GM12865 (cell line): ENCODE measurements at regions not wholly inside any gene's neighbourhood (a gene's known extent, or its start where the extent isn't known, plus 50 kb on each side); places are given as distances from the start of the nearest gene placed in this dataset.

Experiments
- DNase-seq: peaks from one replicate; pipeline ENCODE4 v3.0.0; 2010; ENCODE audit warnings: low read depth
- H3K4me3 ChIP-seq: 2 replicates; pipeline ENCODE4 v1.5.1; 2011; ENCODE audit warnings: mild to moderate bottlenecking, low read depth, low read length, control low read depth
- TF ChIP-seq, protein P1 (sequence below): IDR thresholded peaks from 2 replicates; pipeline ENCODE4 v1.5.1; 2011; ENCODE audit warnings: low read length, control low read depth, low read depth, inconsistent platforms; ENCODE audit not compliant: insufficient read depth; ENCODE audit errors: missing control alignments

DNA sequence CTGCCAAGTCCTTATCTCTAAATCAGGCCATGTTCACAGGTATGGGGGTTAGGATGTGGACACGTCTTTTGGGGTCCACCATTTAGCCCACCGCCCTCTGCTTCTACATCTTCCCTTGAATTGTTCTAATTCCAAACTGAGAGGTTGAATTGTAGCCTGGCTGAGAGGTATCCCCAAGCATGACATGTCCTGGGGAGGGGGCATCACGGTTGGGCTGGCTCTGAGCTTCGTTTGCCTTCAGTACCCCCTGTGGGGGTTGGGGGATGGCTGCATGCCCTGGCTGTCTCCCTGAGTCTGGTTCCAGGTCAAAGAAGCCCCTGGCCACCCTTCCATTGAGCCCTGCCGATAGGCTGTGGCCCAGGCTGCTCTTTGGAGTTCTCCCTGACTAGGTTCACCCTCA, 204.6 kb downstream of the GLRX3 start:
- H3K4me3 ChIP-seq: no peak overlapping the region
- DNase-seq: no peak
- TF ChIP-seq, protein P1, sequence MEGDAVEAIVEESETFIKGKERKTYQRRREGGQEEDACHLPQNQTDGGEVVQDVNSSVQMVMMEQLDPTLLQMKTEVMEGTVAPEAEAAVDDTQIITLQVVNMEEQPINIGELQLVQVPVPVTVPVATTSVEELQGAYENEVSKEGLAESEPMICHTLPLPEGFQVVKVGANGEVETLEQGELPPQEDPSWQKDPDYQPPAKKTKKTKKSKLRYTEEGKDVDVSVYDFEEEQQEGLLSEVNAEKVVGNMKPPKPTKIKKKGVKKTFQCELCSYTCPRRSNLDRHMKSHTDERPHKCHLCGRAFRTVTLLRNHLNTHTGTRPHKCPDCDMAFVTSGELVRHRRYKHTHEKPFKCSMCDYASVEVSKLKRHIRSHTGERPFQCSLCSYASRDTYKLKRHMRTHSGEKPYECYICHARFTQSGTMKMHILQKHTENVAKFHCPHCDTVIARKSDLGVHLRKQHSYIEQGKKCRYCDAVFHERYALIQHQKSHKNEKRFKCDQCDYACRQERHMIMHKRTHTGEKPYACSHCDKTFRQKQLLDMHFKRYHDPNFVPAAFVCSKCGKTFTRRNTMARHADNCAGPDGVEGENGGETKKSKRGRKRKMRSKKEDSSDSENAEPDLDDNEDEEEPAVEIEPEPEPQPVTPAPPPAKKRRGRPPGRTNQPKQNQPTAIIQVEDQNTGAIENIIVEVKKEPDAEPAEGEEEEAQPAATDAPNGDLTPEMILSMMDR: no peak

DNA sequence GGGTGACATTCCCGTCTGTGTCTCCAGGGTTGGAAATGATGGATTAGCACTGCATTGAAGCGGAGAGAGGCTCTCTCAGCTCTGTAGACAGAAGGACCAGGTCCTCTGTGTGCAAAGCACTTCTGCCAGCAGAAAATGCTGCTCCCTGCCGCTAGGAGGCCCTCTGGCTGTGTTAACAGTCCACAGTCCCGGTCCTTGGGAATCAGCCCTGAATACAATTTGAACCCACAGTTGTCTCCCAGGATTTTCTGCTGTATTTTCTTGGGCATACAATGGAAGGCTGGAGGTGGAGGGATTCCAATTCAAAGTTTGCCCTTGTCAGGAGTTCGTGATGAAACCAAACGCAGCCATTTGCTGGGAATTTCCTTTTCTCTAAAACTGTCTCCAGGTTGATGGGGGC, 205.2 kb downstream of the GLRX3 start:
- DNase-seq: no peak
- TF ChIP-seq, protein P1: no peak
- H3K4me3 ChIP-seq: no peak overlapping the region

DNA sequence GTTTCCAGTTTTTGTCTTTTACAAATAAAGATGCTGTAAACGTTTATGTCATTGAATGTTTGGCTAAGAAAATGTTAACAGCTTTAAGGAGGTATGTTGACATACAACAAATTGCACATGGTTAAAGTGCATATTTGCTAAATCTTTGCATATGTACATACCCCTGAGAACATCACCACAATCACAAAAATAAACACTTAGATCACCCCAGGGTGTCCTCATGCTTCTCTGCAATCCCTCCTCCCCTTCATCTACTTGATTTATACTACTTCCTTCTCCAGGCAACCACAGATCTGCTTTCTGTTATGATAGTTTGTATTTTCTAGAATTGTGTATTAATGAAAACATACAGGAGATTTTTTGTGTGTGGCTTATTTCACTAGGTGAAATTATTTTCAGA, 209.5 kb downstream of the GLRX3 start:
- DNase-seq: no peak
- no peak overlapping the region for H3K4me3 ChIP-seq
- TF ChIP-seq, protein P1: no peak

DNA sequence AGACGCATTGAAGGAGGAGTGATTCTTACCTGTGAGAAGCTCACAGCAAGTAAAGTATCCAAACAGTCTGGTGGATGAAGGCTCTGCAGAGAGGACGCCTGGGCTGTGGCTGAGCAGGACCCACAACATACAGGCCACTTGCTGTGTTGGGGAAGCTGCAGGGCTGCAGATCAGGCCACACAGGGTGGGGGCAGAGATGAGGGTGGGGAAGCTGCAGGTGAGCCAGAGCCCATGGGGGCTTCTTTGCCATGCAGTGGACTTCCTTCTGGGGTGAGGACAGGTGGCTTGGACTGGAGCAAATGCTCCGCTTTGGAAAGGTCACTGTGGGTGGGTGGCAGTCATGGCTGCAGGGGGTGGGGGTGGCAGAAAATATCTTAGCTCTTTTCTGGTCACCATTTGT, 214.8 kb downstream of the GLRX3 start:
- no peak for DNase-seq
- TF ChIP-seq, protein P1: no peak
- H3K4me3 ChIP-seq: no peak overlapping the region

DNA sequence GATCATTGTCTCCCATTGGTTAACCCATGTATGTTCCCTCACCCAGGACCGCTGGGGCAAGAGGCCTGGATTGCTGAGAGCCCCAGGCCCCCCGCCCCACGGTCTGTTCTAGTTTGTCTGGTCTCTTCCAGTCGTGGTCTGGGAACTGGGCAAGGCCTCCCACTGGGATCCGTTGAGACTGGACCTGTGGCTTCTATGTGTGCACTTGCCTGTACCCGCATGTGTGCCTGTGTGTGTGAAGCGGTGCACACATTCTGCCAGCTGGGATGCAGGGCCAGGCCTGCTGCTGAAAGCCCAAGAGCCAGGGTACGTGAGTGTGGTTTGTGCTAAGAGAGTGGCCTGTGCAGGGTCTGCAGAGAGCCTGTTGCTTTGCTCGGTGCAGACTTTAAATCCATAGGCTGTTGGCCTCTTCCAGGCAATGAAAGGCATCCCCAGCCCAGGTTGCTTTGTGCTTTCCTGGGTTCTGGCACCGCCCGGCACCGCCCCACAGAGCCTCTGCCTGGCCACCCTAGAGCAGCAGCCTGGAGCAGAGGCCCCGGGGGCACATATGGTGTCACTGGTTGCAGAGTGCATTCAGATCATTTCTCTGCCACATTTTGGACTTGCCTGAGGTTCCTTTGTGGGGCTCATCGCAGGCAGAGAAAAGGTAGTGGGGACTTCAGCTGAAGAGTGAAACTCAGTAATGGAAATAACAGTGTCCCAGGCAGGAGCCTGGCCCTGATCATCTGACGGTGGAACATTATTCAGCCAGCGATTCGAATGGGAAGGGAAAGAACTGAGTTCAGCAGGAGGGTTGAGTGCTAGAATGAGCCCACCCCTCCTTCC, 215.5 kb downstream of the GLRX3 start:
- no peak for DNase-seq
- TF ChIP-seq, protein P1: no peak
- no peak overlapping the region for H3K4me3 ChIP-seq

DNA sequence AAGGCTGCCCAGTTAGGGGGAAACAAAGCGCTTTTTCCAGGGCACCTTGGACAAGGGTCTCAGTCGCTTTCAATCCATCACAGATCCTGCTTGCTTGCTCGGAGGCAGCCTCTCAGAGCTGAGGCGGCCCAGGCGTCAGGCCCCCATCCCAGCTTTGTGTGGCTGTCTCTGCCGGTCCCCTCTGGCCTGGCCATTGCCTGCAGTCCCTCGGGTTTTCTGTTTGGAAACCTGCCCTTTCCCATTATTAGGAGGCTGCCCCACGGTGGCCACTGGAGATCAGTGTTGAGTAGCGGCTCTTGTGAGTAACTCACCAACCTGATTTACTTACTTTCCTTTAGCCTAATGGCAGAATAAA, 216.1 kb downstream of the GLRX3 start:
- no peak overlapping the region for H3K4me3 ChIP-seq
- DNase-seq: no peak
- TF ChIP-seq, protein P1: no peak
